Keratinocyte (primary cell): ENCODE measurements at regions not wholly inside any gene's neighbourhood (a gene's known extent, or its start where the extent isn't known, plus 50 kb on each side); places are given as distances from the start of the nearest gene placed in this dataset.
A peak's percentile ranks its signal among the peaks of the same experiment; 100 is the strongest.

Experiments used
- DNase-seq: peaks from one replicate; pipeline ENCODE4 v3.0.0-alpha.2; 2011; ENCODE audit warnings: low read depth, missing footprints, low spot score
- FAIRE-seq: peaks from 2 replicates; lab custom pipeline; 2011; peaks lifted over from hg19 to GRCh38; lab: Jason Lieb, UNC
- H2AFZ ChIP-seq: 2 replicates; pipeline ENCODE4 v1.6.0; 2012; ENCODE audit warnings: low read length, control low read depth, inconsistent platforms; ENCODE audit not compliant: control insufficient read depth
- H3K27ac ChIP-seq: 2 replicates; pipeline ENCODE4 v1.5.1; 2011; ENCODE audit warnings: low read length; ENCODE audit not compliant: control insufficient read depth, insufficient read depth
- H3K27me3 ChIP-seq: 3 replicates; pipeline ENCODE4 v1.6.0; 2011; ENCODE audit warnings: low read length; ENCODE audit not compliant: control insufficient read depth, insufficient read depth; ENCODE audit errors: extremely low read depth
- H3K36me3 ChIP-seq, 2 experiments: 2 replicates in 1 of 2; 3 replicates in 1 of 2; pipeline ENCODE4 v1.5.1; 2011; ENCODE audit warnings: low read length in 2 of 2, mild to moderate bottlenecking in 1 of 2; ENCODE audit not compliant: control insufficient read depth in 2 of 2, insufficient read depth in 2 of 2; ENCODE audit errors: extremely low read depth in 1 of 2
- H3K4me1 ChIP-seq: 3 replicates; pipeline ENCODE4 v1.5.1; 2011; ENCODE audit warnings: low read length; ENCODE audit not compliant: control insufficient read depth, insufficient read depth; ENCODE audit errors: extremely low read depth
- H3K4me2 ChIP-seq: 3 replicates; pipeline ENCODE4 v1.6.0; 2011; ENCODE audit warnings: low read depth, low read length; ENCODE audit not compliant: control insufficient read depth, insufficient read depth; ENCODE audit errors: extremely low read depth
- H3K4me3 ChIP-seq, 3 experiments: fragments of 200-600 bp in 1 of 3; sonication (generic) in 1 of 3; 2 replicates in 2 of 3; 3 replicates in 1 of 3; pipeline ENCODE4 v1.5.1; 2011 to 2016; ENCODE audit warnings: low read length in 3 of 3, mild to moderate bottlenecking in 3 of 3, control low read depth in 2 of 3, inconsistent platforms in 1 of 3, low read depth in 1 of 3, mixed read lengths in 1 of 3, mixed run types in 1 of 3, moderate library complexity in 1 of 3; ENCODE audit not compliant: control insufficient read depth in 2 of 3, insufficient read depth in 2 of 3; ENCODE audit errors: extremely low read depth in 1 of 3
- H3K79me2 ChIP-seq: 2 replicates; pipeline ENCODE4 v1.6.0; 2012; ENCODE audit warnings: low read length; ENCODE audit not compliant: control insufficient read depth, insufficient read depth
- H3K9ac ChIP-seq: 3 replicates; pipeline ENCODE4 v1.6.0; 2011; ENCODE audit warnings: low read length; ENCODE audit not compliant: control insufficient read depth, insufficient read depth; ENCODE audit errors: extremely low read depth
- H3K9me1 ChIP-seq: 3 replicates; pipeline ENCODE4 v1.6.0; 2011; ENCODE audit warnings: low read length; ENCODE audit not compliant: control insufficient read depth, insufficient read depth; ENCODE audit errors: extremely low read depth
- H3K9me3 ChIP-seq: 2 replicates; pipeline ENCODE4 v1.5.1; 2012; ENCODE audit warnings: low read depth, low read length; ENCODE audit not compliant: control insufficient read depth
- H4K20me1 ChIP-seq: 3 replicates; pipeline ENCODE4 v1.6.0; 2011; ENCODE audit warnings: low read length; ENCODE audit not compliant: control insufficient read depth, insufficient read depth; ENCODE audit errors: extremely low read depth
- CTCF ChIP-seq, 3 experiments: IDR thresholded peaks in 1 of 3; conservative IDR thresholded peaks in 1 of 3; optimal IDR thresholded peaks in 1 of 3; 2 replicates in 2 of 3; 3 replicates in 1 of 3; pipeline versions ENCODE3 to v1.5.1; 2011; ENCODE audit warnings: low read length in 3 of 3, mild to moderate bottlenecking in 3 of 3, moderate library complexity in 2 of 3, control low read depth in 1 of 3, inconsistent platforms in 1 of 3; ENCODE audit not compliant: insufficient read depth in 2 of 3; ENCODE audit errors: extremely low read depth in 1 of 3
- EZH2 ChIP-seq: IDR thresholded peaks from one replicate; pipeline ENCODE4 v1.6.1; 2012; ENCODE audit warnings: inconsistent platforms, mild to moderate bottlenecking, low read length, moderate library complexity
- dilution Hi-C: fragments of 300-500 bp; cut with MboI; formaldehyde crosslinking; loops from one replicate; pipeline ENCODE4 v1.7.0; 2020; ENCODE audit warnings: low sequenced_read_pairs; ENCODE audit not compliant: extremely low pct_ligation_motif_present

- dilution Hi-C loops = no loop called here
- no peak overlapping the region for H2AFZ ChIP-seq
- no peaks in the 10 kb centered on the region for H3K9me1 ChIP-seq
- H3K4me2 ChIP-seq = no peak overlapping the region
- FAIRE-seq (no peak), DNase-seq (no peak)
- H3K36me3 ChIP-seq = peaks cover 0 to 3% of the 10 kb centered on the region in 2 experiments
- no peak overlapping the region for H3K9ac ChIP-seq
- no peaks in the 10 kb centered on the region for H3K9me3 ChIP-seq
- H4K20me1 ChIP-seq = no peaks in the 10 kb centered on the region
- H3K27ac ChIP-seq = no peak overlapping the region
- H3K4me1 ChIP-seq = no peaks in the 10 kb centered on the region
- H3K27me3 ChIP-seq = no peaks in the 10 kb centered on the region
- TF ChIP-seq CTCF (optimal IDR thresholded peaks at IDR 0.05 in 1 of 3, IDR thresholded peaks at IDR 0.05 in 1 of 3, conservative IDR thresholded peaks at IDR 0.05 in 1 of 3; ENCODE audit: extremely low read depth in 1 of 3, insufficient read depth in 2 of 3, low read length in 3 of 3) (no peak), EZH2 (no peak)
- H3K4me3 ChIP-seq = no peak overlapping the region
- no peaks in the 10 kb centered on the region for H3K79me2 ChIP-seq
Measured at GRCh38 chr14:71716041-71716772, 216.0 kb upstream of the RGS6 start.

GRCh38 chr14:71720978-71721624, 211.1 kb upstream of the RGS6 start:
- no peak overlapping the region for H3K27ac ChIP-seq
- no peaks in the 10 kb centered on the region for H3K79me2 ChIP-seq
- dilution Hi-C loops = no loop called here
- no peak overlapping the region for H2AFZ ChIP-seq
- FAIRE-seq (peak; percentile 93), DNase-seq (peak; percentile 89)
- H3K9me3 ChIP-seq = no peaks in the 10 kb centered on the region
- no peak overlapping the region for H3K9ac ChIP-seq
- H3K4me1 ChIP-seq = peaks cover 10% of the 10 kb centered on the region
- H3K36me3 ChIP-seq = peaks cover 3 to 12% of the 10 kb centered on the region in 2 experiments
- H3K4me3 ChIP-seq = no peak overlapping the region
- H3K27me3 ChIP-seq = no peaks in the 10 kb centered on the region
- no peak overlapping the region for H3K4me2 ChIP-seq
- no peaks in the 10 kb centered on the region for H3K9me1 ChIP-seq
- no peaks in the 10 kb centered on the region for H4K20me1 ChIP-seq
- TF ChIP-seq EZH2 = no peak
- peak; percentile 77 to 88 (median 87) for TF ChIP-seq CTCF (optimal IDR thresholded peaks at IDR 0.05 in 1 of 3, IDR thresholded peaks at IDR 0.05 in 1 of 3, conservative IDR thresholded peaks at IDR 0.05 in 1 of 3; ENCODE audit: extremely low read depth in 1 of 3, insufficient read depth in 2 of 3, low read length in 3 of 3)
